Endothelial cell of umbilical vein (primary cell): ENCODE measurements at regions not wholly inside any gene's neighbourhood (a gene's known extent, or its start where the extent isn't known, plus 50 kb on each side); places are given as distances from the start of the nearest gene placed in this dataset.

Source experiments
- BruUV-seq: library from RNA; stranded (reverse); fragments of 400-500 nt; replicated peaks from 2 replicates; lab custom pipeline; 2021; lab: Mats Ljungman, UMichigan
- CTCF ChIA-PET: fragments of 300-600, 350-600 bp; sonication (Branson Sonifier 250); formaldehyde crosslinking; loops from one replicate; lab custom pipeline; 2021; ENCODE audit warnings: antibody characterized with exemption, inconsistent platforms; lab: Charles Lee
- POLR2A ChIA-PET: fragments of 300-600, 350-600 bp; sonication (Branson Sonifier 250); formaldehyde crosslinking; loops from one replicate; lab custom pipeline; 2021; ENCODE audit warnings: antibody characterized with exemption, inconsistent platforms; lab: Charles Lee
- DNase-seq: peaks from one replicate; pipeline ENCODE4 v3.0.0-alpha.2; 2011; ENCODE audit warnings: low read depth, low spot score
- FAIRE-seq: peaks from 2 replicates; lab custom pipeline; 2011; peaks lifted over from hg19 to GRCh38; lab: Jason Lieb, UNC
- H2AFZ ChIP-seq: 2 replicates; pipeline ENCODE4 v1.6.0; 2012; ENCODE audit warnings: low read depth, low read length, control low read depth, inconsistent platforms
- H3K27ac ChIP-seq: 2 replicates; pipeline ENCODE4 v1.5.1; 2011; ENCODE audit warnings: low read depth, mild to moderate bottlenecking, control low read depth, low read length, moderate library complexity; ENCODE audit not compliant: insufficient read depth
- H3K27me3 ChIP-seq, 2 experiments: 2 replicates each; pipeline versions ENCODE4 v1.6.0 to v1.6.1; 2011; ENCODE audit warnings: low read length in 2 of 2, mixed read lengths in 1 of 2; ENCODE audit not compliant: control insufficient read depth in 2 of 2, insufficient read depth in 2 of 2
- H3K36me3 ChIP-seq, 2 experiments: 2 replicates in 1 of 2; 3 replicates in 1 of 2; pipeline ENCODE4 v1.5.1; 2011; ENCODE audit warnings: low read length in 2 of 2, mild to moderate bottlenecking in 1 of 2, moderate library complexity in 1 of 2; ENCODE audit not compliant: control insufficient read depth in 2 of 2, insufficient read depth in 2 of 2; ENCODE audit errors: extremely low read depth in 1 of 2
- H3K4me1 ChIP-seq: 3 replicates; pipeline ENCODE4 v1.5.1; 2011; ENCODE audit warnings: mild to moderate bottlenecking, low read length; ENCODE audit not compliant: control insufficient read depth, insufficient read depth; ENCODE audit errors: extremely low read depth
- H3K4me2 ChIP-seq: 2 replicates; pipeline ENCODE4 v1.6.1; 2011; ENCODE audit warnings: low read length, control low read depth, mixed read lengths; ENCODE audit not compliant: insufficient read depth
- H3K4me3 ChIP-seq, 3 experiments: fragments of 200-600 bp in 1 of 3; sonication (generic), shearing (Covaris generic) in 1 of 3; replicated peaks in 1 of 3; 2 replicates each; pipeline ENCODE4 v1.5.1; 2011 to 2016; ENCODE audit warnings: control low read depth in 3 of 3, low read length in 3 of 3, mild to moderate bottlenecking in 2 of 3, inconsistent platforms in 1 of 3, low read depth in 1 of 3, moderate library complexity in 1 of 3; ENCODE audit not compliant: insufficient read depth in 1 of 3
- H3K79me2 ChIP-seq: 2 replicates; pipeline ENCODE4 v1.6.0; 2012; ENCODE audit warnings: low read length, inconsistent platforms; ENCODE audit not compliant: control insufficient read depth, insufficient read depth
- H3K9ac ChIP-seq: replicated peaks from 2 replicates; pipeline ENCODE3; 2011; ENCODE audit warnings: low read length, control low read depth; ENCODE audit not compliant: insufficient read depth; ENCODE audit errors: extremely low read depth
- H3K9me1 ChIP-seq: replicated peaks from 3 replicates; pipeline ENCODE4 v1.6.0; 2011; ENCODE audit warnings: mild to moderate bottlenecking, low read length; ENCODE audit not compliant: control insufficient read depth, insufficient read depth; ENCODE audit errors: extremely low read depth
- H3K9me3 ChIP-seq: replicated peaks from 2 replicates; pipeline ENCODE4 v1.5.1; 2012; ENCODE audit warnings: low read length, inconsistent platforms; ENCODE audit not compliant: control insufficient read depth, insufficient read depth
- H4K20me1 ChIP-seq: replicated peaks from 2 replicates; pipeline ENCODE3; 2011; ENCODE audit warnings: mild to moderate bottlenecking, low read length; ENCODE audit not compliant: control insufficient read depth, insufficient read depth; ENCODE audit errors: extremely low read depth
- CTCF ChIP-seq, 2 donors: IDR thresholded peaks; 1 replicate in 1 of 2; 2 replicates in 1 of 2; pipeline ENCODE4 v1.5.1; 2011; ENCODE audit warnings: low read length in 2 of 2, mild to moderate bottlenecking in 2 of 2, moderate library complexity in 2 of 2, control low read depth in 1 of 2, inconsistent platforms in 1 of 2, low read depth in 1 of 2; ENCODE audit not compliant: insufficient read depth in 1 of 2; ENCODE audit errors: extremely low read depth in 1 of 2
- EZH2 ChIP-seq: IDR thresholded peaks from 2 replicates; pipeline ENCODE4 v1.6.1; 2012; ENCODE audit warnings: borderline replicate concordance, low read depth, mild to moderate bottlenecking, moderate library complexity, low read length, inconsistent platforms; ENCODE audit not compliant: severe bottlenecking
- FOS ChIP-seq: IDR thresholded peaks from 2 replicates; pipeline ENCODE4 v1.6.1; 2011; ENCODE audit warnings: mild to moderate bottlenecking, low read length, moderate library complexity, borderline replicate concordance; ENCODE audit not compliant: insufficient read depth
- GATA2 ChIP-seq: IDR thresholded peaks from 2 replicates; pipeline ENCODE4 v1.7.0; 2011; ENCODE audit warnings: low read depth, mild to moderate bottlenecking, moderate library complexity, mixed read lengths, low read length; ENCODE audit not compliant: insufficient read length, insufficient read depth
- JUN ChIP-seq: IDR thresholded peaks from 2 replicates; pipeline ENCODE4 v1.6.1; 2011; ENCODE audit warnings: borderline replicate concordance, low read depth; ENCODE audit not compliant: insufficient read length, insufficient read depth
- MYC ChIP-seq: IDR thresholded peaks from one replicate; pipeline ENCODE4 v1.6.1; 2011; ENCODE audit warnings: mild to moderate bottlenecking, low read depth, low read length
- POLR2A ChIP-seq: IDR thresholded peaks from 2 replicates; pipeline ENCODE4 v1.6.1; 2012; ENCODE audit warnings: low read depth, mild to moderate bottlenecking, control low read depth, low read length
- POLR2AphosphoS5 ChIP-seq: IDR thresholded peaks from 2 replicates; pipeline ENCODE4 v1.6.1; 2012; ENCODE audit warnings: low read depth, mild to moderate bottlenecking, control low read depth, low read length, moderate library complexity; ENCODE audit not compliant: insufficient read depth
- dilution Hi-C: fragments of 300-500 bp; cut with MboI; formaldehyde crosslinking; loops from one replicate; pipeline ENCODE4 v1.15.0; 2019; ENCODE audit warnings: low sequenced_read_pairs; ENCODE audit not compliant: extremely low pct_ligation_motif_present
- intact Hi-C: fragments of 100-400 bp; cut with micrococcal nuclease; formaldehyde crosslinking; loops from one replicate; pipeline ENCODE4 v1.10.0; 2022
- TF ChIP-seq, protein P1 (sequence below): IDR thresholded peaks from 2 replicates; pipeline ENCODE4 v1.6.1; 2011; ENCODE audit not compliant: insufficient read depth, insufficient read length

GRCh38 chr18:57258131-57258777 lies 94.1 kb upstream of the ST8SIA3 start:
- H3K36me3 ChIP-seq: no peaks in the 10 kb centered on the region
- H3K4me2 ChIP-seq: no peak overlapping the region
- FAIRE-seq: no peak
- no peaks in the 10 kb centered on the region for H3K9me3 ChIP-seq
- no peak overlapping the region for H3K9ac ChIP-seq
- POLR2A ChIA-PET: no interaction called here
- no peaks in the 10 kb centered on the region for H4K20me1 ChIP-seq
- H3K27ac ChIP-seq: no peak overlapping the region
- CTCF ChIA-PET: no interaction called here
- no peaks in the 10 kb centered on the region for H3K79me2 ChIP-seq
- H3K27me3 ChIP-seq: no peaks in the 10 kb centered on the region
- no peak overlapping the region for H3K4me3 ChIP-seq
- H2AFZ ChIP-seq: no peak overlapping the region
- no peaks in the 10 kb centered on the region for H3K4me1 ChIP-seq
- no peaks in the 10 kb centered on the region for H3K9me1 ChIP-seq
- TF ChIP-seq JUN (no peak), EZH2 (no peak), GATA2 (no peak), MYC (no peak), CTCF (IDR thresholded peaks at IDR 0.05; ENCODE audit: extremely low read depth in 1 of 2, insufficient read depth in 1 of 2, low read depth in 1 of 2, low read length in 2 of 2) (no peak), POLR2AphosphoS5 (no peak), POLR2A (no peak), FOS (no peak)
- TF ChIP-seq, protein P1, sequence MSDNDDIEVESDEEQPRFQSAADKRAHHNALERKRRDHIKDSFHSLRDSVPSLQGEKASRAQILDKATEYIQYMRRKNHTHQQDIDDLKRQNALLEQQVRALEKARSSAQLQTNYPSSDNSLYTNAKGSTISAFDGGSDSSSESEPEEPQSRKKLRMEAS: no peak
- intact Hi-C loops: no loop called here
- BruUV-seq: no TSS peak
- DNase-seq: no peak
- dilution Hi-C loops: no loop called here
